Fibroblast of lung (primary cell): ENCODE measurements at regions not wholly inside any gene's neighbourhood (a gene's known extent, or its start where the extent isn't known, plus 50 kb on each side); places are given as distances from the start of the nearest gene placed in this dataset.

ENCODE experiments used
- DNase-seq, 2 donors: peaks; one replicate each; pipeline versions ENCODE4 v3.0.0 to v3.0.0-alpha.2; 2010; ENCODE audit warnings: low read depth in 2 of 2
- H2AFZ ChIP-seq: 2 replicates; pipeline ENCODE4 v1.5.1; 2012; ENCODE audit warnings: low read length, control low read depth, inconsistent platforms
- H3K27ac ChIP-seq: 2 replicates; pipeline ENCODE4 v1.5.1; 2011; ENCODE audit warnings: low read length, control low read depth; ENCODE audit not compliant: insufficient read depth
- H3K27me3 ChIP-seq: 2 replicates; pipeline ENCODE4 v1.5.1; 2011; ENCODE audit warnings: mild to moderate bottlenecking, low read length; ENCODE audit not compliant: control insufficient read depth, insufficient read depth
- H3K36me3 ChIP-seq: 2 replicates; pipeline ENCODE4 v1.5.1; 2011; ENCODE audit warnings: low read length; ENCODE audit not compliant: control insufficient read depth, insufficient read depth
- H3K4me1 ChIP-seq: 2 replicates; pipeline ENCODE4 v1.5.1; 2011; ENCODE audit warnings: low read length; ENCODE audit not compliant: control insufficient read depth, insufficient read depth; ENCODE audit errors: extremely low read depth
- H3K4me2 ChIP-seq: 2 replicates; pipeline ENCODE4 v1.5.1; 2011; ENCODE audit warnings: low read length, control low read depth; ENCODE audit not compliant: insufficient read depth; ENCODE audit errors: extremely low read depth
- H3K4me3 ChIP-seq, 4 experiments: fragments of 200-600 bp in 1 of 4; sonication (generic) in 1 of 4; replicated peaks in 1 of 4; 2 replicates each; pipeline ENCODE4 v1.5.1; 2011 to 2016; ENCODE audit warnings: low read length in 4 of 4, low read depth in 3 of 4, mild to moderate bottlenecking in 3 of 4, control low read depth in 2 of 4, inconsistent platforms in 1 of 4, mixed read lengths in 1 of 4; ENCODE audit not compliant: insufficient read depth in 1 of 4; ENCODE audit errors: control extremely low read depth in 1 of 4
- H3K79me2 ChIP-seq: 2 replicates; pipeline ENCODE4 v1.5.1; 2012; ENCODE audit warnings: mild to moderate bottlenecking, low read length, inconsistent platforms; ENCODE audit not compliant: control insufficient read depth, insufficient read depth
- H3K9ac ChIP-seq: 2 replicates; pipeline ENCODE4 v1.5.1; 2011; ENCODE audit warnings: mild to moderate bottlenecking, low read length, control low read depth; ENCODE audit not compliant: insufficient read depth
- H3K9me3 ChIP-seq: 2 replicates; pipeline ENCODE4 v1.5.1; 2012; ENCODE audit warnings: low read depth, low read length; ENCODE audit not compliant: control insufficient read depth, insufficient read depth
- H4K20me1 ChIP-seq: 2 replicates; pipeline ENCODE4 v1.5.1; 2011; ENCODE audit warnings: low read length; ENCODE audit not compliant: control insufficient read depth, insufficient read depth; ENCODE audit errors: extremely low read depth
- EZH2 ChIP-seq: IDR thresholded peaks from 2 replicates; pipeline ENCODE4 v1.5.1; 2012; ENCODE audit warnings: low read length, control low read depth, mild to moderate bottlenecking; ENCODE audit errors: missing control alignments
- TF ChIP-seq, protein P1 (sequence below), 2 donors: IDR thresholded peaks in 1 of 2; conservative IDR thresholded peaks in 1 of 2; 1 replicate in 1 of 2; 2 replicates in 1 of 2; pipeline ENCODE4 v1.5.1; 2011 to 2012; ENCODE audit warnings: low read length in 2 of 2, control low read depth in 1 of 2, inconsistent platforms in 1 of 2, low read depth in 1 of 2, mild to moderate bottlenecking in 1 of 2

DNA sequence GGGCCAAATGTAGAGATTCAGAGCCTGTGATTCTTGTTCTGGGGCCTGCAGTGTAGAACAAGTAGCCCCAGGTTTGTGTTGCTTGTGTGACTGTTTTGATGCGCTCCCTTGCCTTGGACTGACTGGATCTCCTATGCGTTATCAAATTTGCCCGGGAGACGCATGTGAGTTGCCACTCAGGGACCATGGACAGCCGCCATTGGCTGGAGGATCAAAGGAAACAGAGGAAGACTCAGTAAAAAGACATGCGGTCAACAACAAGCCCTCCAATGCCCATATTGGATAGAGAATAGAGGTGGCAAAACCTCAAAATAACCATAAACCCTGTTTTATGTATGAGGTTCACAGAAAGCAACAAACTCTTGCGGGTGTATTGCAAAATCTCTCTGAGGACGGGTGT is 327.5 kb upstream of the IGFBP7 start:
- no peak overlapping the region for H3K4me3 ChIP-seq
- H3K4me2 ChIP-seq: no peak overlapping the region
- no peak overlapping the region for H2AFZ ChIP-seq
- DNase-seq: no peak
- H3K4me1 ChIP-seq: no peaks in the 10 kb centered on the region
- no peaks in the 10 kb centered on the region for H4K20me1 ChIP-seq
- no peaks in the 10 kb centered on the region for H3K9me3 ChIP-seq
- no peaks in the 10 kb centered on the region for H3K36me3 ChIP-seq
- no peak overlapping the region for H3K9ac ChIP-seq
- TF ChIP-seq, protein P1, sequence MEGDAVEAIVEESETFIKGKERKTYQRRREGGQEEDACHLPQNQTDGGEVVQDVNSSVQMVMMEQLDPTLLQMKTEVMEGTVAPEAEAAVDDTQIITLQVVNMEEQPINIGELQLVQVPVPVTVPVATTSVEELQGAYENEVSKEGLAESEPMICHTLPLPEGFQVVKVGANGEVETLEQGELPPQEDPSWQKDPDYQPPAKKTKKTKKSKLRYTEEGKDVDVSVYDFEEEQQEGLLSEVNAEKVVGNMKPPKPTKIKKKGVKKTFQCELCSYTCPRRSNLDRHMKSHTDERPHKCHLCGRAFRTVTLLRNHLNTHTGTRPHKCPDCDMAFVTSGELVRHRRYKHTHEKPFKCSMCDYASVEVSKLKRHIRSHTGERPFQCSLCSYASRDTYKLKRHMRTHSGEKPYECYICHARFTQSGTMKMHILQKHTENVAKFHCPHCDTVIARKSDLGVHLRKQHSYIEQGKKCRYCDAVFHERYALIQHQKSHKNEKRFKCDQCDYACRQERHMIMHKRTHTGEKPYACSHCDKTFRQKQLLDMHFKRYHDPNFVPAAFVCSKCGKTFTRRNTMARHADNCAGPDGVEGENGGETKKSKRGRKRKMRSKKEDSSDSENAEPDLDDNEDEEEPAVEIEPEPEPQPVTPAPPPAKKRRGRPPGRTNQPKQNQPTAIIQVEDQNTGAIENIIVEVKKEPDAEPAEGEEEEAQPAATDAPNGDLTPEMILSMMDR (conservative IDR thresholded peaks at IDR 0.05 in 1 of 2, IDR thresholded peaks at IDR 0.05 in 1 of 2; ENCODE audit: low read depth in 1 of 2, low read length in 2 of 2): no peak
- TF ChIP-seq EZH2: no peak
- no peak overlapping the region for H3K27ac ChIP-seq
- H3K79me2 ChIP-seq: no peaks in the 10 kb centered on the region
- no peaks in the 10 kb centered on the region for H3K27me3 ChIP-seq

DNA sequence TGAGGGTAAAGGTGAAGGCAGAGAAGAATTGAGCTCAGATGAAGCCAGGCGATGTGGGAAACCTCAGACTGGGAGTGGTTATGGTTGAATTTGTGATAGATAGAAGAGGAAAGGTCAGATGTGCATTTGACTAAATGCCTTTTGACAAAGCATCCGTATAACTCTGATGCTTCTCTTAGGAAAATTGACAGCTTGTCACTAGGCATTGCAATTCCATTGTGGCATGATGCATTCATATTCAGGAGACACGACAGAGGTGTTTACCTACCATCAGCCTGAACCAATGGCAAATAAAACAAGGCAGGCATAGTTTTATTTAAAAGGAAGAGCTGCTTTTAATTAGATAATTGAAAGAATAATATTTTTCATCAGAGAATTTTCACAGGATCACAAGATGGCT is 325.1 kb upstream of the IGFBP7 start:
- H3K79me2 ChIP-seq: no peaks in the 10 kb centered on the region
- no peaks in the 10 kb centered on the region for H3K9me3 ChIP-seq
- H3K27me3 ChIP-seq: no peaks in the 10 kb centered on the region
- H2AFZ ChIP-seq: no peak overlapping the region
- no peak overlapping the region for H3K9ac ChIP-seq
- H3K4me1 ChIP-seq: no peaks in the 10 kb centered on the region
- H3K36me3 ChIP-seq: no peaks in the 10 kb centered on the region
- no peaks in the 10 kb centered on the region for H4K20me1 ChIP-seq
- no peak overlapping the region for H3K27ac ChIP-seq
- TF ChIP-seq EZH2: no peak
- TF ChIP-seq, protein P1 (conservative IDR thresholded peaks at IDR 0.05 in 1 of 2, IDR thresholded peaks at IDR 0.05 in 1 of 2; ENCODE audit: low read depth in 1 of 2, low read length in 2 of 2): no peak
- H3K4me3 ChIP-seq: no peak overlapping the region
- no peak for DNase-seq
- H3K4me2 ChIP-seq: no peak overlapping the region

DNA sequence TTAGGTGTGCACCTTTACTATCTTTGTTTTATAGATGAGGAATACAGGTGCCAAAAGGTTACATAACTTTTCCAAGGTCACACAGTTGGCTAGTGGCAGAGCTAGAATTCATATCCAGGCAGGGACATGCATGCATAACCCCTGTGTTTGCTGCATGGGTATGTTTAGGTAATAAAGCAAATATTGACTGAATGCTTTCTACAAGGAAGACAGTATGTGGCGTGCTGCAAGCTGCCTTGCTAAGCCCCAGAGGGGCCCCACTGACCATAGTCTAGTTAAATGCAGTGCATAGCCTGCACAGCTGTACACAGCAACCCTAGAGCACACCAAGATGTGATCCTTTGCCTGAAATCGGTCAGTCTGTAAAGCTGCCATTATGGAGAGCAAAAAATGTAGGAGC is 320.5 kb upstream of the IGFBP7 start:
- Histone ChIP-seq H3K36me3 (no peaks in the 10 kb centered on the region), H3K79me2 (no peaks in the 10 kb centered on the region), H3K9ac (no peak overlapping the region), H4K20me1 (no peaks in the 10 kb centered on the region), H3K4me2 (no peak overlapping the region), H2AFZ (no peak overlapping the region), H3K27me3 (no peaks in the 10 kb centered on the region), H3K9me3 (no peaks in the 10 kb centered on the region), H3K4me1 (no peaks in the 10 kb centered on the region), H3K4me3 (no peak overlapping the region), H3K27ac (no peak overlapping the region)
- DNase-seq: no peak
- TF ChIP-seq EZH2: no peak
- TF ChIP-seq, protein P1 (conservative IDR thresholded peaks at IDR 0.05 in 1 of 2, IDR thresholded peaks at IDR 0.05 in 1 of 2; ENCODE audit: low read depth in 1 of 2, low read length in 2 of 2): no peak
